ENCODE measurements at regions not wholly inside any gene's neighbourhood (a gene's known extent, or its start where the extent isn't known, plus 50 kb on each side); places are given as distances from the start of the nearest gene placed in this dataset.

DNA sequence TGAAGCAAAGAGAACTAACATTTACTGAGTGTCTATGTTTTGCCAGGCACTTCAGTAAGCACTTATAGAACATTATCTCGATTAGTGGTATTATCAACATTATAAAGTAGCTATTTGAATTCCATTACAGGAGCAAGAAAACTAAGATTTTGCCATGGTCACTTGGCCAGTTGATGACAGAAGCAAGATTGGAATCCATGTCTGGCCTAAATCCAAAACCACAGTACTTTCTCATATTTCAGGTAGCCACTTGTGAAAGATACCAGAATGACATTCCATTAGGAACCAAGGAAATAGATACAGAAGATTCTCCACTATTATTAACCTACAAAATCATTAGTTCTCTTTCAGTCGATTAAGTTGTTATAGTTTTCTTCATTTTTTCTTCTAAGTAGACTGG is 691.0 kb upstream of the API5 start:
- TF ChIP-seq, protein P1, sequence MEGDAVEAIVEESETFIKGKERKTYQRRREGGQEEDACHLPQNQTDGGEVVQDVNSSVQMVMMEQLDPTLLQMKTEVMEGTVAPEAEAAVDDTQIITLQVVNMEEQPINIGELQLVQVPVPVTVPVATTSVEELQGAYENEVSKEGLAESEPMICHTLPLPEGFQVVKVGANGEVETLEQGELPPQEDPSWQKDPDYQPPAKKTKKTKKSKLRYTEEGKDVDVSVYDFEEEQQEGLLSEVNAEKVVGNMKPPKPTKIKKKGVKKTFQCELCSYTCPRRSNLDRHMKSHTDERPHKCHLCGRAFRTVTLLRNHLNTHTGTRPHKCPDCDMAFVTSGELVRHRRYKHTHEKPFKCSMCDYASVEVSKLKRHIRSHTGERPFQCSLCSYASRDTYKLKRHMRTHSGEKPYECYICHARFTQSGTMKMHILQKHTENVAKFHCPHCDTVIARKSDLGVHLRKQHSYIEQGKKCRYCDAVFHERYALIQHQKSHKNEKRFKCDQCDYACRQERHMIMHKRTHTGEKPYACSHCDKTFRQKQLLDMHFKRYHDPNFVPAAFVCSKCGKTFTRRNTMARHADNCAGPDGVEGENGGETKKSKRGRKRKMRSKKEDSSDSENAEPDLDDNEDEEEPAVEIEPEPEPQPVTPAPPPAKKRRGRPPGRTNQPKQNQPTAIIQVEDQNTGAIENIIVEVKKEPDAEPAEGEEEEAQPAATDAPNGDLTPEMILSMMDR (conservative IDR thresholded peaks at IDR 0.05 in 1 of 2, IDR thresholded peaks at IDR 0.05 in 1 of 2; ENCODE audit: extremely low read depth in 1 of 2, insufficient read depth in 1 of 2, low read depth in 1 of 2, low read length in 2 of 2): no peak
- TF ChIP-seq EZH2 (IDR thresholded peaks at IDR 0.05; ENCODE audit: borderline replicate concordance, low read length): no peak
